SK-N-SH treated with all-trans-retinoic acid at 6 μM for 48 hours (cell line): ENCODE measurements at regions not wholly inside any gene's neighbourhood (a gene's known extent, or its start where the extent isn't known, plus 50 kb on each side); places are given as distances from the start of the nearest gene placed in this dataset.
"Not testable (repeated sequence)": the region's sequence is repeated elsewhere in the genome, so short reads cannot be mapped to it uniquely, and the experiment has no call there.

Experiments used
- ATAC-seq: fragments of 200-7000 bp; cut with Tn5 transposase; 3 replicates; pipeline ENCODE4 v1.9.1; 2020; ENCODE audit warnings: mild to moderate bottlenecking, moderate library complexity
- ARNTL ChIP-seq: fragments of 450-650 bp; formaldehyde crosslinking; IDR thresholded peaks from 2 replicates; pipeline ENCODE4 v1.5.0; 2020; ENCODE audit warnings: low read depth, mild to moderate bottlenecking, moderate library complexity, borderline replicate concordance
- CSDC2 ChIP-seq: fragments of 250-450 bp; sonication (Bioruptor Pico); IDR thresholded peaks from 2 replicates; pipeline ENCODE4 v1.5.0; 2020; ENCODE audit warnings: mild to moderate bottlenecking, moderate library complexity
- CSRNP3 ChIP-seq: fragments of 250-450 bp; sonication (Bioruptor Pico); IDR thresholded peaks from 2 replicates; pipeline ENCODE4 v1.5.1; 2021; ENCODE audit warnings: mild to moderate bottlenecking, moderate library complexity
- ISL1 ChIP-seq: fragments of 250-450 bp; sonication (Bioruptor Pico); IDR thresholded peaks from 2 replicates; pipeline ENCODE4 v2.1.2; 2022; ENCODE audit warnings: mild to moderate bottlenecking, moderate library complexity
- OSR1 ChIP-seq: fragments of 250-450 bp; sonication (Bioruptor Pico); IDR thresholded peaks from 2 replicates; pipeline ENCODE4 v1.8.0; 2022; ENCODE audit warnings: moderate library complexity, mild to moderate bottlenecking, inconsistent platforms
- POU6F1 ChIP-seq: fragments of 250-450 bp; sonication (Bioruptor Pico); IDR thresholded peaks from 2 replicates; pipeline ENCODE4 v1.8.0; 2021; ENCODE audit warnings: low read depth, mild to moderate bottlenecking, moderate library complexity, borderline replicate concordance
- PPARA ChIP-seq: fragments of 250-450 bp; sonication (Bioruptor Pico); IDR thresholded peaks from 2 replicates; pipeline ENCODE4 v1.5.0; 2020; ENCODE audit warnings: mild to moderate bottlenecking, borderline replicate concordance
- RARB ChIP-seq: fragments of 250-450 bp; sonication (Bioruptor Pico); IDR thresholded peaks from 2 replicates; pipeline ENCODE4 v1.8.0; 2021; ENCODE audit warnings: mild to moderate bottlenecking, moderate library complexity
- SNAI2 ChIP-seq: fragments of 250-450 bp; sonication (Bioruptor Pico); IDR thresholded peaks from 2 replicates; pipeline ENCODE4 v1.5.0; 2020; ENCODE audit warnings: mild to moderate bottlenecking, moderate library complexity
- TOX ChIP-seq: fragments of 250-450 bp; sonication (Bioruptor Pico); IDR thresholded peaks from 2 replicates; pipeline ENCODE4 v1.8.0; 2021; ENCODE audit warnings: mild to moderate bottlenecking, moderate library complexity, borderline replicate concordance
- ZC3H10 ChIP-seq: fragments of 250-450 bp; sonication (Bioruptor Pico); IDR thresholded peaks from 2 replicates; pipeline ENCODE4 v1.5.1; 2021; ENCODE audit warnings: mild to moderate bottlenecking, moderate library complexity
- ZFP3 ChIP-seq: fragments of 250-450 bp; sonication (Bioruptor Pico); IDR thresholded peaks from 2 replicates; pipeline ENCODE4 v1.5.0; 2020; ENCODE audit warnings: mild to moderate bottlenecking, moderate library complexity
- ZNF70 ChIP-seq: fragments of 450-650 bp; formaldehyde crosslinking; IDR thresholded peaks from 2 replicates; pipeline ENCODE4 v1.5.0; 2020; ENCODE audit warnings: mild to moderate bottlenecking, moderate library complexity
- ZNF8 ChIP-seq: fragments of 450-650 bp; formaldehyde crosslinking; IDR thresholded peaks from 2 replicates; pipeline ENCODE4 v1.5.0; 2020; ENCODE audit warnings: mild to moderate bottlenecking, moderate library complexity
- TF ChIP-seq, protein P1 (sequence below): fragments of 250-450 bp; sonication (Bioruptor Pico); IDR thresholded peaks from 2 replicates; pipeline ENCODE4 v1.5.1; 2020; ENCODE audit warnings: low read depth, mild to moderate bottlenecking, moderate library complexity
- TF ChIP-seq, protein P2 (sequence below): fragments of 250-450 bp; sonication (Bioruptor Pico); IDR thresholded peaks from 2 replicates; pipeline ENCODE4 v1.5.0; 2020; ENCODE audit warnings: mild to moderate bottlenecking, moderate library complexity
- TF ChIP-seq, protein P3 (sequence below): fragments of 250-450 bp; sonication (Bioruptor Pico); IDR thresholded peaks from 2 replicates; pipeline ENCODE4 v1.8.0; 2020; ENCODE audit warnings: mild to moderate bottlenecking, moderate library complexity, borderline replicate concordance

- TF ChIP-seq PPARA (CRISPR knock-in tag): no peak
- TF ChIP-seq CSDC2 (CRISPR knock-in tag): no peak
- TF ChIP-seq, all 23 proteins: peak for 0
These were observed 216.2 kb upstream of the PRKCQ start (continued) for GRCh38 chr10:6796231-6796630.

DNA sequence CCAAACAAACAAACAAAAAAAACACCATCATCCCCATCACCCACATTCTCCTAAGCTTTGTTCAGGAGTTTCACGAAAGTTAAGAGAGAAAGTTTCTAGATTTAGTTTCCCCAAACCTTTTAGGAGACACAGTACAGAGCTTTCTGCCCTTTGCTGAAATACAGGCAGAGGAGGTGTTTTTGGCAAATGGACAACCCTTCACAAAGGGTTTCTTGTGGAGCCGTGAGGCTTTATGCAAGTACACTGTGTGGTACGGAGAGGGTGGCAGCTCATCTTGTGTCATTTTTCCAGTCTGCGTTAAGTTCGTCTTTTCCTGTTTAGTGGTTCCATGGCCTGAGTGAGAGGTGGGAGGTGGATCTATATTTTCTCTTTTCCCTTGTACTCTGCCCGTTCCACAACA, 215.5 kb upstream of the PRKCQ start:
- no peak for TF ChIP-seq ZFP3 (CRISPR knock-in tag)
- TF ChIP-seq, all 23 proteins: peak for 0
- no peak for ATAC-seq

DNA sequence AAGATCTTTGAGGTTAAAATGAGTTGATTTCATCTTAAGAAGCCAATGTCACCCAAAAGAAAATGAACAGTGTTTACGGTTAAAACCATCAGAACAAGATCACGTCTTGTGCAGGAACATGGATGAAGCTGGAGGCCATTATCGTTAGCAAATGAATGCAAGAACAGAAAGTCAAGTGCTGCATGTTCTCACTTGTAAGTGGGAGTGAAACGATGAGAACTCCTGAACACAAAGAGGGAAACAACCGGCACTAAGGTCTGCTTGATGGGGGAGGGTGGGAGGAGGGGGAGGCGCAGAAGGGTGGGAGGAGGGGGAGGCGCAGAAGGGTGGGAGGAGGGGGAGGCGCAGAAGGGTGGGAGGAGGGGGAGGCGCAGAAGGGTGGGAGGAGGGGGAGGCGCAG, 214.8 kb upstream of the PRKCQ start:
- not testable (repeated sequence) for ATAC-seq

- TF ChIP-seq POU6F1: no peak
- TF ChIP-seq ARNTL (CRISPR knock-in tag): no peak
- TF ChIP-seq ZNF70 (CRISPR knock-in tag): no peak
- TF ChIP-seq ZNF8 (CRISPR knock-in tag): no peak
- TF ChIP-seq ZFP3 (CRISPR knock-in tag): no peak
- ATAC-seq: no peak
These were observed 214.4 kb upstream of the PRKCQ start for GRCh38 chr10:6794441-6794840.

DNA sequence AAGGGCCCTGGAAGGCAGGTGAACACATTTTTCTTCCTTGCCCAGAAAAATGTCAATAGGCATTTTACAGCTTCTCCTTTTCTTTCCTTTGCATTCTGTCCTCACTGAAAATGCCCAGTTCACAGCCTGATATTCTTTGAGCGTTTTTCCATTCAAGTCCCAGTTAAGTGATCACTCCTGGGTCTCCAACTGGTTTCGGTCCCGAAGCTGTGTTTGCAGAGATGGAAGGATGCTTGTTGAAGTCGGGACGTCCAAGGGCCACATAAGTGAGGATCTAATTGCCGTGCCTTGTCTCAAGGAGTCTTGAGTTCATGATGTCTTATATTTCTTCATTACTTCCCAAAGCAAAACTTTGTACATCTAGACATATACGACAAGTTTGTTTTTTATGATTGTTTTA, 208.7 kb upstream of the PRKCQ start:
- no peak for ATAC-seq
- TF ChIP-seq SNAI2 (CRISPR knock-in tag) (no peak), POU6F1 (no peak), CSRNP3 (CRISPR knock-in tag) (no peak), TOX (no peak), OSR1 (no peak), RARB (CRISPR knock-in tag) (no peak), ZFP3 (CRISPR knock-in tag) (no peak), ISL1 (no peak), ARNTL (CRISPR knock-in tag) (no peak), ZC3H10 (CRISPR knock-in tag) (no peak), ZNF70 (CRISPR knock-in tag) (no peak)
- TF ChIP-seq, protein P1, sequence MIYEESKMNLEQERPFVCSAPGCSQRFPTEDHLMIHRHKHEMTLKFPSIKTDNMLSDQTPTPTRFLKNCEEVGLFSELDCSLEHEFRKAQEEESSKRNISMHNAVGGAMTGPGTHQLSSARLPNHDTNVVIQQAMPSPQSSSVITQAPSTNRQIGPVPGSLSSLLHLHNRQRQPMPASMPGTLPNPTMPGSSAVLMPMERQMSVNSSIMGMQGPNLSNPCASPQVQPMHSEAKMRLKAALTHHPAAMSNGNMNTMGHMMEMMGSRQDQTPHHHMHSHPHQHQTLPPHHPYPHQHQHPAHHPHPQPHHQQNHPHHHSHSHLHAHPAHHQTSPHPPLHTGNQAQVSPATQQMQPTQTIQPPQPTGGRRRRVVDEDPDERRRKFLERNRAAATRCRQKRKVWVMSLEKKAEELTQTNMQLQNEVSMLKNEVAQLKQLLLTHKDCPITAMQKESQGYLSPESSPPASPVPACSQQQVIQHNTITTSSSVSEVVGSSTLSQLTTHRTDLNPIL (CRISPR knock-in tag): no peak
- TF ChIP-seq, protein P2, sequence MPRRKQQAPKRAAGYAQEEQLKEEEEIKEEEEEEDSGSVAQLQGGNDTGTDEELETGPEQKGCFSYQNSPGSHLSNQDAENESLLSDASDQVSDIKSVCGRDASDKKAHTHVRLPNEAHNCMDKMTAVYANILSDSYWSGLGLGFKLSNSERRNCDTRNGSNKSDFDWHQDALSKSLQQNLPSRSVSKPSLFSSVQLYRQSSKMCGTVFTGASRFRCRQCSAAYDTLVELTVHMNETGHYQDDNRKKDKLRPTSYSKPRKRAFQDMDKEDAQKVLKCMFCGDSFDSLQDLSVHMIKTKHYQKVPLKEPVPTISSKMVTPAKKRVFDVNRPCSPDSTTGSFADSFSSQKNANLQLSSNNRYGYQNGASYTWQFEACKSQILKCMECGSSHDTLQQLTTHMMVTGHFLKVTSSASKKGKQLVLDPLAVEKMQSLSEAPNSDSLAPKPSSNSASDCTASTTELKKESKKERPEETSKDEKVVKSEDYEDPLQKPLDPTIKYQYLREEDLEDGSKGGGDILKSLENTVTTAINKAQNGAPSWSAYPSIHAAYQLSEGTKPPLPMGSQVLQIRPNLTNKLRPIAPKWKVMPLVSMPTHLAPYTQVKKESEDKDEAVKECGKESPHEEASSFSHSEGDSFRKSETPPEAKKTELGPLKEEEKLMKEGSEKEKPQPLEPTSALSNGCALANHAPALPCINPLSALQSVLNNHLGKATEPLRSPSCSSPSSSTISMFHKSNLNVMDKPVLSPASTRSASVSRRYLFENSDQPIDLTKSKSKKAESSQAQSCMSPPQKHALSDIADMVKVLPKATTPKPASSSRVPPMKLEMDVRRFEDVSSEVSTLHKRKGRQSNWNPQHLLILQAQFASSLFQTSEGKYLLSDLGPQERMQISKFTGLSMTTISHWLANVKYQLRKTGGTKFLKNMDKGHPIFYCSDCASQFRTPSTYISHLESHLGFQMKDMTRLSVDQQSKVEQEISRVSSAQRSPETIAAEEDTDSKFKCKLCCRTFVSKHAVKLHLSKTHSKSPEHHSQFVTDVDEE (CRISPR knock-in tag): no peak
- TF ChIP-seq, protein P3, sequence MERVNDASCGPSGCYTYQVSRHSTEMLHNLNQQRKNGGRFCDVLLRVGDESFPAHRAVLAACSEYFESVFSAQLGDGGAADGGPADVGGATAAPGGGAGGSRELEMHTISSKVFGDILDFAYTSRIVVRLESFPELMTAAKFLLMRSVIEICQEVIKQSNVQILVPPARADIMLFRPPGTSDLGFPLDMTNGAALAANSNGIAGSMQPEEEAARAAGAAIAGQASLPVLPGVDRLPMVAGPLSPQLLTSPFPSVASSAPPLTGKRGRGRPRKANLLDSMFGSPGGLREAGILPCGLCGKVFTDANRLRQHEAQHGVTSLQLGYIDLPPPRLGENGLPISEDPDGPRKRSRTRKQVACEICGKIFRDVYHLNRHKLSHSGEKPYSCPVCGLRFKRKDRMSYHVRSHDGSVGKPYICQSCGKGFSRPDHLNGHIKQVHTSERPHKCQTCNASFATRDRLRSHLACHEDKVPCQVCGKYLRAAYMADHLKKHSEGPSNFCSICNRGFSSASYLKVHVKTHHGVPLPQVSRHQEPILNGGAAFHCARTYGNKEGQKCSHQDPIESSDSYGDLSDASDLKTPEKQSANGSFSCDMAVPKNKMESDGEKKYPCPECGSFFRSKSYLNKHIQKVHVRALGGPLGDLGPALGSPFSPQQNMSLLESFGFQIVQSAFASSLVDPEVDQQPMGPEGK (CRISPR knock-in tag): no peak
